ENCODE measurements at regions not wholly inside any gene's neighbourhood (a gene's known extent, or its start where the extent isn't known, plus 50 kb on each side); places are given as distances from the start of the nearest gene placed in this dataset.

DNA sequence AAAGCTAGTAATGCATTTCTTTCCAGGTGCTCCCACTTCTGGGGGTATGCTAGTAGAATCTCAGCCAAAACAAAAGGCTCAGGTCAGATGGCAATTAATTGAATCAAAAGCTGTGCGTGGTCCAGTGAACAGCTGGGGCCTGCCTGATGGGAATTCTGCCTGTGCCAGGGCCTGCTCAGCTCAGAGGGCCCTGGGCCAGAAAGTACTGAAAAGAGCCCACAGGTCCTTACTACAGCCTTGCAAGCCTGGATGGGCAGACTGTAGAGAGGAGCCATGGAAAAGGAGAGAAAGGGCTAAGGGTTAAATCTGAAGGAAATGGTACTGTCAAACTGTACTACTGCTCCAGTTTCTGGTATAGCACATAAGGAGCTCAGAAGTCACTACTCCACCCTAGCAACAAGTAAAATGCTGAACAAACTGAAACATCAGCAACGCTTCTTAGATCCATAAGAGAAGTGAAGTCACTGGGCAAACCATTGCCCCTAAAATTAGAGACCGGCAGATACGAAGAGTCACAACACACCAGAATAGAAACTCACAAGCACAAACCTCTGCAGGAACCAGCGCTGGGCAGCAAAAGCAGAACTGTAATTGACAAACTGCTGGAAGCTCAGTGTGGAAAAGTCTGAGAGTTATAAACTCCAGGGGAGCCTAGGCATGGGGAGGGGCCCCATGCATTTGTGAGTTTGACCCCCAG is 121.1 kb upstream of the SYT6 start:
- Histone ChIP-seq H3K4me3 (no peak overlapping the region), H3K9me3 (no peaks in the 10 kb centered on the region), H3K4me1 (no peaks in the 10 kb centered on the region), H3K27me3 (peaks cover 0 to 5% (median 0%) of the 10 kb centered on the region in 3 donors), H3K27ac (no peak overlapping the region), H3K36me3 (no peaks in the 10 kb centered on the region)
- intact Hi-C loops (cut with DNase I; ENCODE audit: low total_unique reads) = no loop called here
- DNase-seq = no peak
- TF ChIP-seq POLR2AphosphoS5 (IDR thresholded peaks at IDR 0.05) = no peak
- TF ChIP-seq CTCF (IDR thresholded peaks at IDR 0.05) = no peak
- no peak for TF ChIP-seq POLR2A (IDR thresholded peaks at IDR 0.05)
- TF ChIP-seq EP300 (IDR thresholded peaks at IDR 0.05) = no peak
- 77 to 89% (median 83%) methylated on average over 5 of the region's 5 CpGs for WGBS, 5 donors

GRCh38 chr1:114272593-114272992 is 118.9 kb upstream of the SYT6 start:
- DNase-seq = no peak
- TF ChIP-seq POLR2A (IDR thresholded peaks at IDR 0.05) = no peak
- no peak for TF ChIP-seq EP300 (IDR thresholded peaks at IDR 0.05)
- TF ChIP-seq CTCF (IDR thresholded peaks at IDR 0.05) = no peak
- no peak for TF ChIP-seq POLR2AphosphoS5 (IDR thresholded peaks at IDR 0.05)
- Histone ChIP-seq H3K9me3 (no peaks in the 10 kb centered on the region), H3K4me1 (no peaks in the 10 kb centered on the region), H3K36me3 (no peaks in the 10 kb centered on the region), H3K4me3 (no peak overlapping the region), H3K27ac (no peak overlapping the region), H3K27me3 (peaks cover 0 to 5% (median 0%) of the 10 kb centered on the region in 3 donors)
- intact Hi-C loops (cut with DNase I; ENCODE audit: low total_unique reads) = no loop called here
- 68 to 77% (median 69%) methylated on average over 3 of the region's 3 CpGs for WGBS, 5 donors

DNA sequence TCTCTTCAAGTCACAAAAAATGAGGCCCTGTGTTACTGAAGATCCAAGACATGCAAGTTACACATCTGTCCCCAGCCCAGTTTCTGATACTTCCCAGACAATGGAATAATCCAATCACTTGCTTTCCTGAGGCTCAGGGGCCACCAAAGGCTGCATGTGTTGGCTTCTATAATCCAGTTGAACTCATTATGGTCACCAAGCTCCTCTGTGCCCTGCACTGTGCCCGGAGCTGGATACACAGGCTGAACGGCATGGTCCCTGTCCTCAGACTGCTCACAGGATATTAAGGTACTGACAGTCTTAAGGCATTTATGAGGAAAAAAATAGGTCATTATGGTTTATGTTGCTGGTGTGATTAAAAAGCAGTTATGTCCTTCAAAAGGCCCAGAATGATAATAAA is 117.0 kb upstream of the SYT6 start:
- no peak for TF ChIP-seq POLR2A (IDR thresholded peaks at IDR 0.05)
- no peak for TF ChIP-seq EP300 (IDR thresholded peaks at IDR 0.05)
- TF ChIP-seq POLR2AphosphoS5 (IDR thresholded peaks at IDR 0.05) = no peak
- TF ChIP-seq CTCF (IDR thresholded peaks at IDR 0.05) = no peak
- Histone ChIP-seq H3K9me3 (no peaks in the 10 kb centered on the region), H3K27ac (no peak overlapping the region), H3K27me3 (peaks cover 0 to 5% (median 3%) of the 10 kb centered on the region in 3 donors), H3K4me3 (no peak overlapping the region), H3K36me3 (no peaks in the 10 kb centered on the region), H3K4me1 (no peaks in the 10 kb centered on the region)
- 87 to 95% (median 89%) methylated on average over 2 of the region's 2 CpGs for WGBS, 5 donors
- no peak for DNase-seq
- intact Hi-C loops (cut with DNase I; ENCODE audit: low total_unique reads) = no loop called here

DNA sequence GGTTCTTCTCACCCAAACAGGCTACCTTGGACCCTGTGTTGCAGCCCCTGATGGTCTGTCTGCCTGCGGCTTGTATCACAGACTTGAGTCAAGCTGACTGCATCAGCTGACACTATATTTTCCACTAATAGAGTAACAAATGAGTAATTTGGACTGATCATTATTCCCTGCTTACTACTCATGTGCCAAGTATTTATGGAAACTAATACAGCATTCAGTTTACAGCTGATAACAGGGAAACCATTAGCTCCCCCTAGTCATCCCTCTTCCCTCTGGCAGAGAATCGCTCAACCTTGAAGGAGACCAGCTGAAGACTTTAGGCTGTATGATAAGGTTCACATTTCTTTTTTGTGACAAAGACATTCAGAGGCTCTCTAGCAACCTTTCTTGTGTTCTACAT is 116.6 kb upstream of the SYT6 start:
- intact Hi-C loops (cut with DNase I; ENCODE audit: low total_unique reads) = no loop called here
- Histone ChIP-seq H3K36me3 (no peaks in the 10 kb centered on the region), H3K4me3 (no peak overlapping the region), H3K27me3 (peaks cover 0 to 5% (median 5%) of the 10 kb centered on the region in 3 donors), H3K4me1 (no peaks in the 10 kb centered on the region), H3K27ac (no peak overlapping the region), H3K9me3 (no peaks in the 10 kb centered on the region)
- DNase-seq = peak in 1 of 2 donors; percentile 38
- 71 to 83% (median 75%) methylated on average over 2 of the region's 2 CpGs for WGBS, 5 donors
- TF ChIP-seq EP300 (IDR thresholded peaks at IDR 0.05) = no peak
- no peak for TF ChIP-seq POLR2A (IDR thresholded peaks at IDR 0.05)
- no peak for TF ChIP-seq CTCF (IDR thresholded peaks at IDR 0.05)
- no peak for TF ChIP-seq POLR2AphosphoS5 (IDR thresholded peaks at IDR 0.05)

Data from stomach (tissue), 8 donors.